RWPE2 (cell line): ENCODE measurements at regions not wholly inside any gene's neighbourhood (a gene's known extent, or its start where the extent isn't known, plus 50 kb on each side); places are given as distances from the start of the nearest gene placed in this dataset.

Source experiments
- ATAC-seq: fragments of 200-7000 bp; cut with Tn5 transposase; 3 replicates; pipeline ENCODE4 v1.9.1; 2021; ENCODE audit warnings: low read depth
- DNase-seq: peaks from one replicate; pipeline ENCODE4 v3.0.0-alpha.2; 2020; ENCODE audit warnings: low spot score
- H3K27ac ChIP-seq: fragments of 450-650 bp; 2 replicates; pipeline ENCODE4 v1.5.1; 2017; ENCODE audit warnings: mild to moderate bottlenecking; ENCODE audit not compliant: poor library complexity, severe bottlenecking
- H3K27me3 ChIP-seq: fragments of 250-450 bp; sonication (Bioruptor Pico); 2 replicates; pipeline ENCODE4 v1.5.1; 2021; ENCODE audit warnings: mild to moderate bottlenecking, moderate library complexity; ENCODE audit not compliant: insufficient read depth, poor library complexity, severe bottlenecking
- H3K36me3 ChIP-seq: fragments of 250-450 bp; sonication (Bioruptor Pico); 2 replicates; pipeline ENCODE4 v1.5.1; 2020; ENCODE audit warnings: low read depth, mild to moderate bottlenecking, moderate library complexity
- H3K4me1 ChIP-seq: fragments of 250-450 bp; sonication (Bioruptor Pico); 2 replicates; pipeline ENCODE4 v1.5.1; 2021; ENCODE audit warnings: mild to moderate bottlenecking, moderate library complexity; ENCODE audit not compliant: insufficient read depth, poor library complexity, severe bottlenecking
- H3K4me3 ChIP-seq: fragments of 250-450 bp; sonication (Bioruptor Pico); 2 replicates; pipeline ENCODE4 v1.5.1; 2021; ENCODE audit warnings: mild to moderate bottlenecking, moderate library complexity; ENCODE audit not compliant: severe bottlenecking
- H3K9me3 ChIP-seq: fragments of 250-450 bp; sonication (Bioruptor Pico); 2 replicates; pipeline ENCODE4 v1.5.1; 2021; ENCODE audit warnings: mild to moderate bottlenecking, moderate library complexity; ENCODE audit not compliant: severe bottlenecking
- CTCF ChIP-seq: fragments of 450-650 bp; IDR thresholded peaks from one replicate; pipeline ENCODE4 v1.5.1; 2017; ENCODE audit warnings: mild to moderate bottlenecking, moderate library complexity; ENCODE audit not compliant: poor library complexity, severe bottlenecking

- no peak overlapping the region for H3K27ac ChIP-seq
- H3K36me3 ChIP-seq = no peaks in the 10 kb centered on the region
- ATAC-seq (no peak), DNase-seq (no peak)
- no peaks in the 10 kb centered on the region for H3K4me1 ChIP-seq
- no peak overlapping the region for H3K4me3 ChIP-seq
- no peaks in the 10 kb centered on the region for H3K9me3 ChIP-seq
- H3K27me3 ChIP-seq = no peaks in the 10 kb centered on the region
- no peak for TF ChIP-seq CTCF
These were observed 87.1 kb upstream of the ITGA4 start for GRCh38 chr2:181370126-181370525.

- DNase-seq = no peak
- ATAC-seq = no peak
- Histone ChIP-seq H3K27ac (no peak overlapping the region), H3K9me3 (no peaks in the 10 kb centered on the region), H3K4me3 (no peak overlapping the region), H3K36me3 (no peaks in the 10 kb centered on the region), H3K27me3 (no peaks in the 10 kb centered on the region), H3K4me1 (no peaks in the 10 kb centered on the region)
- no peak for TF ChIP-seq CTCF
These were observed 86.0 kb upstream of the ITGA4 start for GRCh38 chr2:181371195-181371594.

GRCh38 chr2:181371782-181372645, 85.2 kb upstream of the ITGA4 start:
- H3K4me3 ChIP-seq = no peak overlapping the region
- H3K9me3 ChIP-seq = no peaks in the 10 kb centered on the region
- TF ChIP-seq CTCF = no peak
- H3K4me1 ChIP-seq = no peaks in the 10 kb centered on the region
- H3K27me3 ChIP-seq = no peaks in the 10 kb centered on the region
- no peaks in the 10 kb centered on the region for H3K36me3 ChIP-seq
- ATAC-seq (no peak), DNase-seq (no peak)
- no peak overlapping the region for H3K27ac ChIP-seq

- no peak for DNase-seq
- H3K4me3 ChIP-seq = no peak overlapping the region
- H3K36me3 ChIP-seq = no peaks in the 10 kb centered on the region
- no peaks in the 10 kb centered on the region for H3K9me3 ChIP-seq
- no peak for TF ChIP-seq CTCF
- no peaks in the 10 kb centered on the region for H3K4me1 ChIP-seq
- H3K27ac ChIP-seq = no peak overlapping the region
- H3K27me3 ChIP-seq = no peaks in the 10 kb centered on the region
- ATAC-seq = no peak
These were observed 84.5 kb upstream of the ITGA4 start for GRCh38 chr2:181372646-181373040.
